ENCODE measurements at regions not wholly inside any gene's neighbourhood (a gene's known extent, or its start where the extent isn't known, plus 50 kb on each side); places are given as distances from the start of the nearest gene placed in this dataset.

DNA sequence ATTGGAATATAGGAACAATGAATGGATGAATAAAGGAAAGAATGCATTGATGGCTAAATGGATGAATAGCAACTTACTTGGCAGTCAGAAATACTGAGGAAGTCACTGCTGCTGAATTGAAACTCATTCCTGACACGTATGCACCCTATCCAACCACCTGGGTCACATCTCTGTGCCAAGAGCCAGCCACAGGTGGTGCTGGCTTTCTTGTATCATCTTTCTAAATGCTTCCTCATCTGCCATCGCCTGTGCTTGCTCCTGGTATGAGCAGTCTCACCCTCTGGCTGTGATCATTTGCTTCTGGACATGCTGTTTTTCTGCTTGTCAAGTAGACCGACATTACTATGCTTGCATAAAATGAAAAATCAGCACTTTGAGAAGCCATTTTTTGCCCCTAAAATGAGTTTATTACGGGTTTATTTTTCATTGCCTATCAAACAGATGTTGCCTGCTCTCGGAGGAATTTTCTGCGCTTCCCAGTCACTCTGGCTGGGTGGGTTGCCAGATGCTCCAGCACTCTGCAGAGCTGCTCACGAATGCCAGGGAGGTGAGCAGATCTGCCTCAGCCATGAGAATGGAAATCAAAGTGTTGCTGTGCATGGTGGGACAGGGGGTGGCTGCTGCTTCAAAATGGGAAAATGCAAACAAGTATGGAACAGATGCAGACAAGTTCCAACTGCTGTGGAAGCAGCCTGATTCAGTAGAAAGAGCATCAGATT, 1349.6 kb upstream of the CDH8 start:
- H3F3A ChIP-seq (ENCODE audit: insufficient read depth, low read length, poor library complexity, severe bottlenecking), result no peaks in the 10 kb centered on the region
- no peak overlapping the region for H2AFZ ChIP-seq (ENCODE audit: low read depth, low read length)
- H3K9ac ChIP-seq (ENCODE audit: low read length), result no peak overlapping the region
- H3K4me2 ChIP-seq (ENCODE audit: low read length), result no peak overlapping the region
- no peaks in the 10 kb centered on the region for H3K79me2 ChIP-seq (replicated peaks; ENCODE audit: insufficient read depth, low read length)
- no peaks in the 10 kb centered on the region for H3K9me3 ChIP-seq (ENCODE audit: low read length)
- no peak overlapping the region for H3K27ac ChIP-seq (ENCODE audit: low read length)
- TF ChIP-seq, protein P1, sequence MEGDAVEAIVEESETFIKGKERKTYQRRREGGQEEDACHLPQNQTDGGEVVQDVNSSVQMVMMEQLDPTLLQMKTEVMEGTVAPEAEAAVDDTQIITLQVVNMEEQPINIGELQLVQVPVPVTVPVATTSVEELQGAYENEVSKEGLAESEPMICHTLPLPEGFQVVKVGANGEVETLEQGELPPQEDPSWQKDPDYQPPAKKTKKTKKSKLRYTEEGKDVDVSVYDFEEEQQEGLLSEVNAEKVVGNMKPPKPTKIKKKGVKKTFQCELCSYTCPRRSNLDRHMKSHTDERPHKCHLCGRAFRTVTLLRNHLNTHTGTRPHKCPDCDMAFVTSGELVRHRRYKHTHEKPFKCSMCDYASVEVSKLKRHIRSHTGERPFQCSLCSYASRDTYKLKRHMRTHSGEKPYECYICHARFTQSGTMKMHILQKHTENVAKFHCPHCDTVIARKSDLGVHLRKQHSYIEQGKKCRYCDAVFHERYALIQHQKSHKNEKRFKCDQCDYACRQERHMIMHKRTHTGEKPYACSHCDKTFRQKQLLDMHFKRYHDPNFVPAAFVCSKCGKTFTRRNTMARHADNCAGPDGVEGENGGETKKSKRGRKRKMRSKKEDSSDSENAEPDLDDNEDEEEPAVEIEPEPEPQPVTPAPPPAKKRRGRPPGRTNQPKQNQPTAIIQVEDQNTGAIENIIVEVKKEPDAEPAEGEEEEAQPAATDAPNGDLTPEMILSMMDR (IDR thresholded peaks at IDR 0.05; ENCODE audit: poor library complexity, severe bottlenecking), result no peak
- TF ChIP-seq, protein P2, sequence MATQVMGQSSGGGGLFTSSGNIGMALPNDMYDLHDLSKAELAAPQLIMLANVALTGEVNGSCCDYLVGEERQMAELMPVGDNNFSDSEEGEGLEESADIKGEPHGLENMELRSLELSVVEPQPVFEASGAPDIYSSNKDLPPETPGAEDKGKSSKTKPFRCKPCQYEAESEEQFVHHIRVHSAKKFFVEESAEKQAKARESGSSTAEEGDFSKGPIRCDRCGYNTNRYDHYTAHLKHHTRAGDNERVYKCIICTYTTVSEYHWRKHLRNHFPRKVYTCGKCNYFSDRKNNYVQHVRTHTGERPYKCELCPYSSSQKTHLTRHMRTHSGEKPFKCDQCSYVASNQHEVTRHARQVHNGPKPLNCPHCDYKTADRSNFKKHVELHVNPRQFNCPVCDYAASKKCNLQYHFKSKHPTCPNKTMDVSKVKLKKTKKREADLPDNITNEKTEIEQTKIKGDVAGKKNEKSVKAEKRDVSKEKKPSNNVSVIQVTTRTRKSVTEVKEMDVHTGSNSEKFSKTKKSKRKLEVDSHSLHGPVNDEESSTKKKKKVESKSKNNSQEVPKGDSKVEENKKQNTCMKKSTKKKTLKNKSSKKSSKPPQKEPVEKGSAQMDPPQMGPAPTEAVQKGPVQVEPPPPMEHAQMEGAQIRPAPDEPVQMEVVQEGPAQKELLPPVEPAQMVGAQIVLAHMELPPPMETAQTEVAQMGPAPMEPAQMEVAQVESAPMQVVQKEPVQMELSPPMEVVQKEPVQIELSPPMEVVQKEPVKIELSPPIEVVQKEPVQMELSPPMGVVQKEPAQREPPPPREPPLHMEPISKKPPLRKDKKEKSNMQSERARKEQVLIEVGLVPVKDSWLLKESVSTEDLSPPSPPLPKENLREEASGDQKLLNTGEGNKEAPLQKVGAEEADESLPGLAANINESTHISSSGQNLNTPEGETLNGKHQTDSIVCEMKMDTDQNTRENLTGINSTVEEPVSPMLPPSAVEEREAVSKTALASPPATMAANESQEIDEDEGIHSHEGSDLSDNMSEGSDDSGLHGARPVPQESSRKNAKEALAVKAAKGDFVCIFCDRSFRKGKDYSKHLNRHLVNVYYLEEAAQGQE (IDR thresholded peaks at IDR 0.05; ENCODE audit: borderline replicate concordance), result no peak
- TF ChIP-seq EZH2 (IDR thresholded peaks at IDR 0.05; ENCODE audit: borderline replicate concordance, insufficient read depth, low read length, poor library complexity, severe bottlenecking) (no peak), RAD21 (conservative IDR thresholded peaks at IDR 0.05) (no peak), EP300 (conservative IDR thresholded peaks at IDR 0.05; ENCODE audit: poor library complexity, severe bottlenecking) (no peak), POLR2AphosphoS5 (IDR thresholded peaks at IDR 0.05) (no peak), SMC3 (conservative IDR thresholded peaks at IDR 0.05; ENCODE audit: poor library complexity) (no peak), TAF1 (IDR thresholded peaks at IDR 0.05; ENCODE audit: low read depth) (no peak), MXI1 (conservative IDR thresholded peaks at IDR 0.05; ENCODE audit: poor library complexity, severe bottlenecking) (no peak)
- H3K4me3 ChIP-seq (ENCODE audit: low read length), result no peak overlapping the region
- no peaks in the 10 kb centered on the region for H4K20me1 ChIP-seq (ENCODE audit: insufficient read depth)
- H3K36me3 ChIP-seq (ENCODE audit: insufficient read depth, low read length), result no peaks in the 10 kb centered on the region
- H3K9me2 ChIP-seq (ENCODE audit: insufficient read depth, low read length), result no peaks in the 10 kb centered on the region
- H3K27me3 ChIP-seq (ENCODE audit: insufficient read depth, low read depth, low read length), result no peaks in the 10 kb centered on the region

DNA sequence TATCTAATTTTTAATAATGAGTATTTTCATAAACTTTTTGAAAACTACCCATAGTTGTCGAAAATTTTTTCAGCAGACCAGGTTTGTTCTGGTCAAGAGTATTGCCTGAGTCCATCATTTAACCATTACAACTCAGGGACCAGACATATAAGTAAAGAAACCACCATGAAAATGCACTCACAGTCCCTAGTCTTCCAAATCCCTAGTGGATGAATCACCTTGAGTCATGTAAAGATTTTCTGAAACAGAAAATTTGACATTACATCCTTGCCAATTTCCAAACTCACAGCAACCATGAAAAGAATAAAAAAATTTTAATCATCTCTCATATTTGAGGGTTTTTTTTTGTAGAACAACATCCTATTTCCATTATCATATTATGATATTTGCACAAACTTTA, 1337.5 kb upstream of the CDH8 start:
- Histone ChIP-seq H3K27ac (ENCODE audit: low read length) (no peak overlapping the region), H3K4me2 (ENCODE audit: low read length) (no peak overlapping the region), H3K4me3 (ENCODE audit: low read length) (no peak overlapping the region), H3K79me2 (replicated peaks; ENCODE audit: insufficient read depth, low read length) (no peaks in the 10 kb centered on the region), H3K36me3 (ENCODE audit: insufficient read depth, low read length) (no peaks in the 10 kb centered on the region), H3K9me2 (ENCODE audit: insufficient read depth, low read length) (no peaks in the 10 kb centered on the region), H3K9me3 (ENCODE audit: low read length) (peaks cover 6% of the 10 kb centered on the region), H3K27me3 (ENCODE audit: insufficient read depth, low read depth, low read length) (no peaks in the 10 kb centered on the region), H3F3A (ENCODE audit: insufficient read depth, low read length, poor library complexity, severe bottlenecking) (no peaks in the 10 kb centered on the region), H3K9ac (ENCODE audit: low read length) (no peak overlapping the region), H2AFZ (ENCODE audit: low read depth, low read length) (no peak overlapping the region), H4K20me1 (ENCODE audit: insufficient read depth) (no peaks in the 10 kb centered on the region)
- no peak for TF ChIP-seq MXI1 (conservative IDR thresholded peaks at IDR 0.05; ENCODE audit: poor library complexity, severe bottlenecking)
- TF ChIP-seq, protein P1 (IDR thresholded peaks at IDR 0.05; ENCODE audit: poor library complexity, severe bottlenecking), result no peak
- TF ChIP-seq, protein P2 (IDR thresholded peaks at IDR 0.05; ENCODE audit: borderline replicate concordance), result no peak
